Islet precursor cell (in vitro differentiated cells): ENCODE measurements at regions not wholly inside any gene's neighbourhood (a gene's known extent, or its start where the extent isn't known, plus 50 kb on each side); places are given as distances from the start of the nearest gene placed in this dataset.

Experiments used
- DNase-seq: peaks from one replicate; pipeline ENCODE4 v3.0.0-alpha.2; 2018

DNA sequence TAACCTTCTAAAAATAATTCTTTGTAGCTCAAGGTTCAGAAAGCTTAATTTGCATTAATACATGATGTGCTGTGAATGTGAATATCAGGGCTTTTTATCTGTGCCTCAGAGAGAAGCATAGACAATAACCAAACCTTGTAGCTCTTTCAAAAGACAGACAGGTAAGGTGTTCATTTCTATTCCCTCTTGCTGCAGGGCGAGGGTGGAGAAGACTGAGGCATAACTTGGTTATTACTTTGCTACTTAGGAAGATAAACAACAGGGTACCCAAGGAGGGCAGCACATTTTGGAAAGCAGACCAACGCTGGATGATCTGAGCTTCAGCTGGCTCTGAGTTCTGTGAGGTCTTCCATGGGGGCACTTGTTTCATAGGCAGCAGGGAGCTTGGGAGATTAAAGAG lies 408.6 kb upstream of the RARB start:
- no peak for DNase-seq

GRCh38 chr3:25021816-25022215 lies 406.2 kb upstream of the RARB start:
- DNase-seq, result no peak

- no peak for DNase-seq
Observed at GRCh38 chr3:25023876-25024275, 404.2 kb upstream of the RARB start.

DNA sequence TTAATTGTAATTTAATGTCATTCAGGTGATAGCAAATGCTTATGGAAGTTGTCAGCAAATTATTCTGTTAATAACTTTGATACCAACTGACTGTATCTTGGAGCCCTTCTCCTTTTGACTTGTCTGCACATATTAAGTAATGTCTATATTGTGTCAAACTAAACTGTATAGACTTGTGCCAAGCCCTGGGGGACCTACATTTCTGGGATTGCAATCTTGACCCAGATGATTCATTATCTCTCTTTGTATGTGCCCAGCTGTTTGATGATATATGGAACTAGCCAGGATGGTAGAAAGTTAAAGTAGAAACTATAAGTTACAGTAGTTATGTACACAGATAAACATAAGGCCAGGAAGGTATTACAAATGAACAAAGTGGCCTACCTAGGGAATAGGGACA lies 402.8 kb upstream of the RARB start:
- no peak for DNase-seq

DNA sequence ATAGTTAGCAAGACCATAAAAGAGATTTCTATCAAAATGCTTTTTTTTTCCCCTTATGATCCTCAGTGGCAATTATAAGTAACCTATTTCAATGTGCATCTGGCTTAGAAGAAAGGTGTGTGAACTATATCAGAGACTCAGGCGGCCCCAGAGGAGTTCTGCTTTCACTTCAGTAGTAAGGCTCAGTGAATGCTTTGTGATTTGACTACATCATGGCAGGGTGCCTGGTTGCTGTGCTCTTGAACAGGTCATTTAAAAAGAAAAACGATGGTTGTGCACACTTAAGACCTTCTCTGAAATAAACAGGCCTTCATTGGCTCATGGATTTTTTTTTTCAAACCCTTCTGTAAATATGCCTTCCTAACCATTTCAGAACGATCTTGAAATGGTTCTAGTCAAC lies 400.4 kb upstream of the RARB start:
- no peak for DNase-seq

DNA sequence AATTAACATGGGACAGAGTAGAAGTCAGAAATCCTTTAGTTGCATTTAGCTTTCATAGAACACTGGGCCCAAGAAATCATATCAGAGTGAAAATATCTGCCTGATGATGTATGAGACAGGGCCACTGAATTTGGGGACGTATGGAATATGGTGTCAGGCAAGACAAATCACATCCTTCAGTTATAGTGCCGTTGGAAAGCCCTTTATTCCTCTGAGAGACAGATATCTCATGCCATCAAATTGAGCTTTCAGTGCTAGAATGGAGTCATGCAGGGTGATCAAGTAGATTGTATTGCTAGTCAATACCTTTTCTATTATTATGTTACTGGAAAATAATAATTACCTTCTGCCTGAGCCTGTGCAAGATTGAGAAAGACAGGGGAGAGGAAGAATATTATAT lies 398.2 kb upstream of the RARB start:
- no peak for DNase-seq

DNA sequence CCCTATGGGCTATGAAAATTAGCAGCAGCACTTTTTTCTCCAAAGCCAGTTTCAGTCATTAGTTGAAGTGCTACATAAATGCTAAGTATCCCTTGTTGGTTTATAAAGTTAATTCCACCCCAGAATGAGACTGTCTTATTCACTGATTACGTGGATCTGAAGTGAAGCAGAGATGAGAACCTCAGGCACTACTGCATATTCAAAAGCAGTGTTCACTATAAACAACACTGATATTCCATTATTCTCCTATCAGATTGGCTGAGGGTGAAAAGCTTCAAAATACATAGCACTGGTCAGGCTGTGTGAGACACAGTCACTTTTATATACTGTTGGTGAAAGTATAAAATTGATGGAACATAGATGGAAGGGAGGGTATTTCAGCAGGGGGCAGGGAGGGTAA lies 395.7 kb upstream of the RARB start:
- DNase-seq, result no peak

- peak; percentile 81 for DNase-seq
Observed at GRCh38 chr3:25033407-25034029, 394.5 kb upstream of the RARB start.

GRCh38 chr3:25035526-25035925 lies 392.5 kb upstream of the RARB start:
- DNase-seq, result no peak

DNA sequence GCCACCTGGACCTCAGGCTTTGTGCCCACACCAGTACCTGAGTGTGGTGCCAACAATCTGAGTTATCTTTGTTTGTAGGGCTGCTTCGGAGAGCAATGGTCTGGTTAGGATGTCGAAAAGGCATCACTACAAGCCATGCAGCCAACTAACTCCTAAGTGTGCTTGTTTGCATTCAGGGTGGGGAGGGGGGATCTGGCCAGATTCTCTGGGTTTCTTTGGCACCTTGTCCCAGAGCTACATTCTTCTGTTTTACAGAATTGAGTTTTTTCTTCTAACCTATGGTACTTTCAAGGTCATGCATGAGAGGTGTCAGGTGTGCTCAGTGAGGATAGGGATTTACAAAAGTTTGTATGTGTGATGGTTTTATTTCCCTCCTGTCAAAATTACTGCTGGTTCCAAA lies 391.4 kb upstream of the RARB start:
- no peak for DNase-seq

DNA sequence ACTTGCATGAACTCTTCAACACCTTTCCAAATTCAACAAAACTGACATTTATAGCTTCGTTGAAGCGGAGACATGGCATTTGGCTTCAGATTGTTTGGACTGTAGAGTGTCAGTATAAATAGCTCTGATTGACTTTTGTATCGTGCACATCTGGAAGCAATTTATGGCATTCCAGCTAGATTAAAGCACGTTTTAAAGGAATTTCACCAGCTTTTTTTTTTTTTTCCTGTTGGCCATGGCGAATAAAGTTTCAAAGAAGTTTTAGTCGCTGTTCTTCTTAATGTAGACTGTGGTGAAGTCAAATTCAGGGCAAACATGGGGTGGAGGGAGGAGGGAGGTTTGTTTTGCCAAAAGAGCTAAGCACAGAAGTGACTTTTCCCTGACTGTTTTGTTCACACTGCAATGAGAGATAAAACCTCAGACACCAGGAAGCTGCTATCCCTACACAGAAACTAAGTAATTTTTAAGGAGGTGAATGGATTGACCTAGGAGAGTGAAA lies 391.0 kb upstream of the RARB start:
- no peak for DNase-seq

DNA sequence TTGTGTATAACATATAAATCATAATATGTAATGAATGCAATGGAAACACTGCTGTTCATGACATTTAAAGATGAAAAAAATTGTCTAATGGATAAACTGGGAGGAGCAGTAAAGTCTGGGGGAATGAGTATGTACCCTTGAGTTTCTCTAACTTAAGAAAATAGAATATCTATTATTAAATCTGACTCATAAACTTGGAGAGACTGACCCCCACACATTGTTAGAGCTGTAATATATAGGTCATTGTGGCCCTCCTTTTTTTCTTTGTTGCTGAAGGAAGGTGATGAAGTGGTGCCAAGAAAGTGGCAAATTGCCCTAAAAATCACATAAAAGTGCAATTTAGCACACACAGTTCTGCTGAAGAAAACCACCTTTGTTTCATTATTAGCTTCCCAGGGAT lies 389.8 kb upstream of the RARB start:
- DNase-seq, result no peak

DNA sequence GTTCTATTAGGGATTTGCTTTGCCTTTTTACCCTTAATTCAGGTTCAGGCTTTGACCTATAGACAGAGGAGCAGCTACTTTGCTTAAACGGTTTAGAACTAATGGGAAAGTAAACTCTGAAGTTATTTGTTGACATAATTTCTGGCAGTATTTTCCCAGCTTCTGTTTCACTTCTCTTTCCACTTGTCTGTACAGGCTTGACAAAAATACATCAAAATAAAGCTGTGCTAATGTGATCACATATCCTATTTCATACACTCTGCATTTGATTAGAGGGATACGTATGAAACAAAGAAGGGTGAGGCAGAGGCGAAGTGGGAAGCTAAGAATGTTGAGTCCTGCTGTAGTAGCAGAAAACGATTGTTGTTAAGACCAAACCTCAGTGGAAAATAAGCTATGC lies 389.1 kb upstream of the RARB start:
- DNase-seq, result no peak

DNA sequence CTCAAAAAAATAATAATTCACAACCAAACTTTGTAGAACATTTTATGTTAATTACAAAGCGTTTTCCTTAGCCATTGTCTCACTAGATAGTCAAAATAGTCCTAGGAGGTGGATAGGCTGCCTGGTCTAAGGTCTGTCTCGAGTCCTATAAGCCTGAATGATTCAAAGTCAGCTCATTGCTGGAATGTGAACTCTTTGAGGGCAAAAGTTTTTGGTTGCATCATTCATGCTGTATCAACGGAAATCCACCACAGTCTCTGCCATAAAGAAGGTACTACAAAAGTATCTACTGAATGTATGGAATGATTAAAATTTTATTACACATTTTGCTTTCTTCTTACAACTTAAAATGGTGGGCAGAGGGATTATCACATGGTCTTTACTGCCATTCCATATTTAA lies 387.3 kb upstream of the RARB start:
- DNase-seq, result no peak

DNA sequence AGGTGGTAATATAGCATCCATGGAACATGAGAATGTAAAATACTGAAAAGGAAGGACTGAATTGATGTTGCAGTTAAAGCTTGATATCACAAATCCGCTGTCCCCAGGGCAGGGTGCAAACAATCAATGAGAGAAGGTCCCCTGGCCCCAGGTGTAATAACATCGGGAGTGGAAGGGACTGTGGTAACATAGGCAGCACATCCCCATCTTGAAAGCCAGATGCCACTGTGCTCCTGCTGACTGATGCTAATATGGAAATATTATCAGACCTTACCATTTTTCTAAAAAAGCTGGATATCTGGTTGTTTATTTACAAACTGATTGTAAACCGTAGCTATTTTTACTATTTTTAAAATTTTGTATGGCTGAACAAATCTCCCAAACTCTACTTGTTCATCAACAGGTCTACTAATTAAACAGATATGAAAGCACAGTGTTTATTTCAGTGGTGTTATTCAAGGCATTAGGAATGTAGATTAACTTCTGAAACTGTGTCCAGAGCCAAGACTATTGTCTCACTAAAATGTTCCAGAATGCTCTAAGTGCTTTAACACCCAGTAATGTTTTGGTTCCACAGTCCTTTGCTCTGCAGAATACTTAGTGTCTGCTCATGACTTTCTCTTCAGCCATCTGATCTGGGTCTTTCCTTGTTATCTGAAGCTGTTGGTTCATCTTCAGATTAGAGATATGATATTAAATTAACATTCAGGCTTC lies 386.0 kb upstream of the RARB start:
- no peak for DNase-seq

DNA sequence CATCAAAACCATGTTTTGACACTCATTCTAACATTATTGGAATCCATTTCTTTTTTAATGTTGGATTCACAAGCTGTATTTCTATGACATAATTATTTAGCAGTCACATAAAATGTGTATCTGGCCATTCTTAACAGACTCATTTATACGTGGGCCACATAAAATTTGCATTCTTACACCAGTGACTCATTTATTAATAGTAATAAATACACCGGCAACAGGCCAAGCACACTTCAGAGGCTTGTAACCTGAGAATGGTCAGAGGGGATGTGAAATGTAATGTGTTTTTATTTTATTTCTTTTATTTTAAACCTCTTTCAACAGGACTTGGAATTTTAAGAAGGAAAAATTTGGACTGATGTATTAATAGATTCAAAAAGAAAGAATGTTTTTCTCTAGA lies 384.9 kb upstream of the RARB start:
- DNase-seq, result no peak

DNA sequence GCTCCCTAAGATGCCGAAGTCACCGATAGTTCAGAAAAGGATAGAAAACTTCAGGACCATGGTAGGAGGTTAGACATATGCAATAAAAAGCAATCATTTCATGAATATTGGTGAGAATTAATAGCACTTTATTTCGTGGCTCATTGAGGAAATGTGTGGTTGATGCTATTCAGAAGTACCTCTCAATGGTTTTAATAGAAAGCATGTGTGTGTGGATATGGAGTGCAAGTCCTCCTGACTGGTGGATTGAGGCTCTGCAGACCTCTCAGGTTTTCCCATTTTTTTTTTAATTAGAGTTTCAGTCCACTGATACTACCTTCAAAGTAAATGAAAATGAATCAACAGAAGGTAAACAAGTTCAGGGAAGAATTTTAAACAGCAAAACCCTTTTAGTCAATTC lies 384.3 kb upstream of the RARB start:
- no peak for DNase-seq

GRCh38 chr3:25044762-25045710 lies 383.0 kb upstream of the RARB start:
- DNase-seq, result peak; percentile 76

- DNase-seq, result no peak
Observed at GRCh38 chr3:25046911-25047771, 380.9 kb upstream of the RARB start.

- no peak for DNase-seq
Observed at GRCh38 chr3:25049304-25049703, 378.8 kb upstream of the RARB start.

DNA sequence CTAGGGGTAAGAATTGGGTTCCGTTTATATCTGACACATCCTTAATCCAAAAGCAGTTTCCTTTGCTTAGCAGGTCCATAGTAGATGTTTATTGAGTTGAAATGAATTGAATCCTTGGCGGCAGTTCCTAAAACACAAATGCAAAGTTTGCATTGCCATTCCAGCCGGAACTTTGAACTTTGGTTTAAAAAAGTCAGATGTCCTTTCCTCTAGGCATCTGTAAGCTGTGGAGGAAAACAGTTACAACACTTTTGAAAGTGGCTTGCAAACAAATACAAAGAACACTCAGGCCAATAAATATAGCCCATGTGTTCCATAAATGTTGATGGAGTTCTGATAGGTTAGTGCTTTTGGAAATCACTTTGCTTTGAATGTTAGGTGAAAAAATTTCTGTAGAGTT lies 374.7 kb upstream of the RARB start:
- DNase-seq, result no peak

DNA sequence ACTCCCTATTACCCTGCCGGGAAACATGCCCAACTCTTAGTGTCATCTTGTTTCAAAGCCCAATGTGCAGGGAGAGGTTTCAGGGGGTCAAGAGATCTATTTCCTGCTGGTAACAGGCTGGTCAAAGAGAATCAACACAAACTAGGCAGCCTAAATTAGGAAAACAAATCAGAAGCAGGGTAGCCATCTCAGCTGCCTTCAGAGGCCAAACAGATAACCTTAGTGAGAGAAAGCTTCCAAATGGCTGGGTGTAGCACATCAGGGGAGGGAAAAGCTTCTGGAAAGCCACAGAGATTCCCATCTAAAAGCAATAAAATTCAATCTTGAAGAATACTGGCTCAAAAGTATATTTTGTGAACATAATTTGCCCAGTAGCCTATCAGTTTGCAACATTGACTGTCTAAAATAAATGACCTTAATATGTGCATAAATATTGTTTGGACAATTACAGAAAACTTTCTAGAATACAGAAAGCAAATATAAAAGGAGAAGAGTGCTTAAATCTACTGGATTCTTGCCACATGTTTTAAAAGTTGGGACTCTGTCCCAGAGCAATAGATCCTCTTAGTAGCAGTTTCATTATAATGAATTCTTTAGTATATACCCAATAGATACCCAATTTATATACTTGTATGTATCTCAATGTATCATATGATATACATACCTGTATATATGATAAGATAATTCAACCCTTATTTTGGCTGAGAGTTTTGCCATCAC lies 371.9 kb upstream of the RARB start:
- no peak for DNase-seq
